NCI-H2227 (cell line): ENCODE measurements at regions not wholly inside any gene's neighbourhood (a gene's known extent, or its start where the extent isn't known, plus 50 kb on each side); places are given as distances from the start of the nearest gene placed in this dataset.

ENCODE experiments used
- DNase-seq: peaks from one replicate; lab custom pipeline; 2025; ENCODE audit not compliant: unreplicated experiment; lab: John Stamatoyannopoulos, UW

GRCh38 chr18:68623342-68623741 is 91.6 kb downstream of the TMX3 start:
- peak; percentile 57 for DNase-seq

GRCh38 chr18:68611311-68611710 is 103.6 kb downstream of the TMX3 start:
- DNase-seq = no peak

GRCh38 chr18:68608851-68609490 is 105.9 kb downstream of the TMX3 start:
- no peak for DNase-seq

- DNase-seq = no peak
Observed at GRCh38 chr18:68607852-68608251, 107.1 kb downstream of the TMX3 start.

GRCh38 chr18:68604256-68604655 is 110.7 kb downstream of the TMX3 start:
- no peak for DNase-seq

GRCh38 chr18:68596016-68596415 is 118.9 kb downstream of the TMX3 start:
- DNase-seq = no peak

GRCh38 chr18:68588169-68588568 is 126.7 kb downstream of the TMX3 start:
- no peak for DNase-seq

GRCh38 chr18:68583685-68584084 is 131.2 kb downstream of the TMX3 start:
- no peak for DNase-seq

GRCh38 chr18:68574311-68574710 is 140.6 kb downstream of the TMX3 start:
- DNase-seq = no peak

- no peak for DNase-seq
Observed at GRCh38 chr18:68569936-68570335, 145.0 kb downstream of the TMX3 start.

- no peak for DNase-seq
Observed at GRCh38 chr18:68568364-68569155, 146.3 kb downstream of the TMX3 start.

GRCh38 chr18:68566991-68567390 is 147.9 kb downstream of the TMX3 start:
- no peak for DNase-seq

- no peak for DNase-seq
Observed at GRCh38 chr18:68564961-68565360, 149.9 kb downstream of the TMX3 start.

- DNase-seq = no peak
Observed at GRCh38 chr18:68564351-68564750, 150.6 kb downstream of the TMX3 start.

GRCh38 chr18:68560128-68560527 is 154.8 kb downstream of the TMX3 start:
- no peak for DNase-seq

- DNase-seq = no peak
Observed at GRCh38 chr18:68557183-68557582, 157.7 kb downstream of the TMX3 start.

- no peak for DNase-seq
Observed at GRCh38 chr18:68555879-68556301, 159.0 kb downstream of the TMX3 start.

GRCh38 chr18:68548904-68549870 is 165.7 kb downstream of the TMX3 start:
- no peak for DNase-seq

- no peak for DNase-seq
Observed at GRCh38 chr18:68543344-68543743, 171.6 kb downstream of the TMX3 start.

GRCh38 chr18:68542846-68543245 is 172.1 kb downstream of the TMX3 start:
- no peak for DNase-seq

- DNase-seq = no peak
Observed at GRCh38 chr18:68533641-68534040, 181.3 kb downstream of the TMX3 start.
